ENCODE measurements at regions not wholly inside any gene's neighbourhood (a gene's known extent, or its start where the extent isn't known, plus 50 kb on each side); places are given as distances from the start of the nearest gene placed in this dataset.

DNA sequence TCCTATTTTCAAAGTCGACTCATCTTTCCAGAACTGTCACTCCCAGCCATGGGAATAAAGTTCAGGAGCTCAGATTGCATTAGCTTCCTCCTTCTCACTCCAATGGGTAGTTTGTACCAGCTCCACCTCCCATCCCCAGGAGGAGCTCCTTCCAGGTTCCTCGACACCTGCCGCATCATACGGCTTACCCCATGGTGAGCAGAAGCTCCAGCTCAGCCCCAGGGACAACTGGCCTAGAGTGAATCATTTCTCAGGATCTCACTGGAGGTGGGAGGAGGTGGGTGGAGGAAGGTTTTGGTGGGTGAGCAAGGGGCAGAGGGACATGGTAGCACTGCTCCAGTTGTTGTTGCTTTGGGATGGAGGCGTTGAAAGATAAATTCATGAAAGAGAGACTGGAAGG is 196.3 kb upstream of the PKDCC start:
- TF ChIP-seq POLR2A (IDR thresholded peaks at IDR 0.05): no peak
- TF ChIP-seq, protein P1, sequence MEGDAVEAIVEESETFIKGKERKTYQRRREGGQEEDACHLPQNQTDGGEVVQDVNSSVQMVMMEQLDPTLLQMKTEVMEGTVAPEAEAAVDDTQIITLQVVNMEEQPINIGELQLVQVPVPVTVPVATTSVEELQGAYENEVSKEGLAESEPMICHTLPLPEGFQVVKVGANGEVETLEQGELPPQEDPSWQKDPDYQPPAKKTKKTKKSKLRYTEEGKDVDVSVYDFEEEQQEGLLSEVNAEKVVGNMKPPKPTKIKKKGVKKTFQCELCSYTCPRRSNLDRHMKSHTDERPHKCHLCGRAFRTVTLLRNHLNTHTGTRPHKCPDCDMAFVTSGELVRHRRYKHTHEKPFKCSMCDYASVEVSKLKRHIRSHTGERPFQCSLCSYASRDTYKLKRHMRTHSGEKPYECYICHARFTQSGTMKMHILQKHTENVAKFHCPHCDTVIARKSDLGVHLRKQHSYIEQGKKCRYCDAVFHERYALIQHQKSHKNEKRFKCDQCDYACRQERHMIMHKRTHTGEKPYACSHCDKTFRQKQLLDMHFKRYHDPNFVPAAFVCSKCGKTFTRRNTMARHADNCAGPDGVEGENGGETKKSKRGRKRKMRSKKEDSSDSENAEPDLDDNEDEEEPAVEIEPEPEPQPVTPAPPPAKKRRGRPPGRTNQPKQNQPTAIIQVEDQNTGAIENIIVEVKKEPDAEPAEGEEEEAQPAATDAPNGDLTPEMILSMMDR (IDR thresholded peaks at IDR 0.05): no peak
